ENCODE measurements at regions not wholly inside any gene's neighbourhood (a gene's known extent, or its start where the extent isn't known, plus 50 kb on each side); places are given as distances from the start of the nearest gene placed in this dataset.

DNA sequence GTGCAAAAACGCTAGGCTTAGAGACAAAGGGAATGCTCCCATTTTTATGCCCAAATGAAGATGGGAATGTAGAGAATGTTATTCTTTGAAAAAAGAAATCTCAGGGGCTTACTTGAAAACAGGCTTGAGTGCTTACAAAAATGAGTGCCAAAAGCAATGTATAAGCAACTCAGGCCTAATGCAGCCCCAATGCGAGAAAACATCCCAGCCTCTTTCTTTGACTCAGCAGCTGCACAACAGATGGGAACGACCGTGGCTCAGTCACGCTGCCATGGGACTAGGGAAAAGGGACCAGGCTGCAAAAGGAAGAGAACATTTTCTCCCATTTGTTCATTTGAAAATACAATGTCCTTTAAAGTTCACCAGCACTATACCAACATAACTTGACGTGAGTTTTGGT lies 246.4 kb upstream of the LRIG1 start:
- CTCF ChIA-PET, result no interaction called here
- DNase-seq (ENCODE audit: low read depth, low spot score), result no peak
- TF ChIP-seq, protein P1, sequence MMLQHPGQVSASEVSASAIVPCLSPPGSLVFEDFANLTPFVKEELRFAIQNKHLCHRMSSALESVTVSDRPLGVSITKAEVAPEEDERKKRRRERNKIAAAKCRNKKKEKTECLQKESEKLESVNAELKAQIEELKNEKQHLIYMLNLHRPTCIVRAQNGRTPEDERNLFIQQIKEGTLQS (IDR thresholded peaks at IDR 0.05), result no peak
- no peak for TF ChIP-seq CEBPB (IDR thresholded peaks at IDR 0.05; ENCODE audit: low read depth)
- TF ChIP-seq SIN3A (IDR thresholded peaks at IDR 0.05; ENCODE audit: low read depth), result no peak
- TF ChIP-seq SP1 (IDR thresholded peaks at IDR 0.05; ENCODE audit: low read depth), result no peak
- TF ChIP-seq ZNF274 (IDR thresholded peaks at IDR 0.05; ENCODE audit: low read depth, low read length), result no peak
- no peak for TF ChIP-seq RAD21 (IDR thresholded peaks at IDR 0.05; ENCODE audit: low read depth)
- no peak for TF ChIP-seq POLR2AphosphoS5 (IDR thresholded peaks at IDR 0.05; ENCODE audit: low read depth, low read length)
- no peak for TF ChIP-seq POLR2A (IDR thresholded peaks at IDR 0.05; ENCODE audit: borderline replicate concordance, extremely low read depth, insufficient read depth, insufficient read length)
- TF ChIP-seq, protein P2, sequence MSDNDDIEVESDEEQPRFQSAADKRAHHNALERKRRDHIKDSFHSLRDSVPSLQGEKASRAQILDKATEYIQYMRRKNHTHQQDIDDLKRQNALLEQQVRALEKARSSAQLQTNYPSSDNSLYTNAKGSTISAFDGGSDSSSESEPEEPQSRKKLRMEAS (IDR thresholded peaks at IDR 0.05), result no peak
- TF ChIP-seq, protein P3, sequence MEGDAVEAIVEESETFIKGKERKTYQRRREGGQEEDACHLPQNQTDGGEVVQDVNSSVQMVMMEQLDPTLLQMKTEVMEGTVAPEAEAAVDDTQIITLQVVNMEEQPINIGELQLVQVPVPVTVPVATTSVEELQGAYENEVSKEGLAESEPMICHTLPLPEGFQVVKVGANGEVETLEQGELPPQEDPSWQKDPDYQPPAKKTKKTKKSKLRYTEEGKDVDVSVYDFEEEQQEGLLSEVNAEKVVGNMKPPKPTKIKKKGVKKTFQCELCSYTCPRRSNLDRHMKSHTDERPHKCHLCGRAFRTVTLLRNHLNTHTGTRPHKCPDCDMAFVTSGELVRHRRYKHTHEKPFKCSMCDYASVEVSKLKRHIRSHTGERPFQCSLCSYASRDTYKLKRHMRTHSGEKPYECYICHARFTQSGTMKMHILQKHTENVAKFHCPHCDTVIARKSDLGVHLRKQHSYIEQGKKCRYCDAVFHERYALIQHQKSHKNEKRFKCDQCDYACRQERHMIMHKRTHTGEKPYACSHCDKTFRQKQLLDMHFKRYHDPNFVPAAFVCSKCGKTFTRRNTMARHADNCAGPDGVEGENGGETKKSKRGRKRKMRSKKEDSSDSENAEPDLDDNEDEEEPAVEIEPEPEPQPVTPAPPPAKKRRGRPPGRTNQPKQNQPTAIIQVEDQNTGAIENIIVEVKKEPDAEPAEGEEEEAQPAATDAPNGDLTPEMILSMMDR (IDR thresholded peaks at IDR 0.05 in 2 of 3, conservative IDR thresholded peaks at IDR 0.05 in 1 of 3; ENCODE audit: borderline replicate concordance in 1 of 3, insufficient read depth in 1 of 3, low read depth in 2 of 3, low read length in 2 of 3), result no peak
- TF ChIP-seq CBX3 (IDR thresholded peaks at IDR 0.05; ENCODE audit: low read depth), result no peak
- H3K4me2 ChIP-seq (ENCODE audit: low read length), result no peak overlapping the region
- H3K36me3 ChIP-seq (ENCODE audit: control insufficient read depth in 1 of 2, insufficient read depth in 2 of 2, low read length in 2 of 2), result no peaks in the 10 kb centered on the region
- no peak overlapping the region for H3K27ac ChIP-seq (ENCODE audit: low read depth, low read length)
- H2AFZ ChIP-seq (ENCODE audit: low read depth, low read length, poor library complexity, severe bottlenecking), result no peak overlapping the region
- H3K4me3 ChIP-seq (replicated peaks in 1 of 2; ENCODE audit: low read depth in 1 of 2, low read length in 2 of 2), result no peak overlapping the region
- H3K9me3 ChIP-seq (ENCODE audit: control insufficient read depth in 1 of 2, insufficient read depth in 1 of 2, low read depth in 1 of 2, low read length in 2 of 2), result no peaks in the 10 kb centered on the region
- intact Hi-C loops (cut with micrococcal nuclease), result no loop called here
- no peak for ATAC-seq
- no peaks in the 10 kb centered on the region for H3K79me2 ChIP-seq (ENCODE audit: insufficient read depth, low read length)
- H3K4me1 ChIP-seq (ENCODE audit: control insufficient read depth in 1 of 2, insufficient read depth in 2 of 2, low read length in 2 of 2), result no peaks in the 10 kb centered on the region
- BruUV-seq (replicated peaks), result no TSS peak
- no peak overlapping the region for H3K9ac ChIP-seq (ENCODE audit: low read length)
- peaks cover 23% of the 10 kb centered on the region for H3K27me3 ChIP-seq (ENCODE audit: insufficient read depth, low read length)
- H4K20me1 ChIP-seq (ENCODE audit: insufficient read depth), result no peaks in the 10 kb centered on the region
- POLR2A ChIA-PET, result no interaction called here
- RAD21 ChIA-PET (ENCODE audit: low non-redundant PET in 1 of 2, low total read pairs in 2 of 2, uncharacterized antibody in 2 of 2, unreplicated experiment in 2 of 2), result no interaction called here
- no peaks in the 10 kb centered on the region for H3K9me2 ChIP-seq (ENCODE audit: insufficient read depth)

Data from HCT116 (cell line).